Astrocyte of the spinal cord (primary cell): ENCODE measurements at regions not wholly inside any gene's neighbourhood (a gene's known extent, or its start where the extent isn't known, plus 50 kb on each side); places are given as distances from the start of the nearest gene placed in this dataset.

Experiments
- DNase-seq: peaks from one replicate; pipeline ENCODE4 v3.0.0; 2011; ENCODE audit warnings: low read depth, low spot score
- H3K4me3 ChIP-seq: 2 replicates; pipeline ENCODE4 v1.5.1; 2011; ENCODE audit warnings: low read depth, mild to moderate bottlenecking, low read length, moderate library complexity
- CTCF ChIP-seq: IDR thresholded peaks from 2 replicates; pipeline ENCODE4 v1.5.1; 2012; ENCODE audit warnings: low read depth, mild to moderate bottlenecking, low read length, inconsistent platforms
- in situ Hi-C: cut with HindIII; loops from 2 replicates; pipeline ENCODE4 v1.10.0; 2017; ENCODE audit warnings: low sequenced_read_pairs

- in situ Hi-C loops, result no loop called here
- TF ChIP-seq CTCF, result no peak
- DNase-seq, result no peak
- no peak overlapping the region for H3K4me3 ChIP-seq
Measured at GRCh38 chr3:14335774-14336748, 66.3 kb upstream of the SLC6A6 start.

GRCh38 chr3:14336749-14337598 lies 65.4 kb upstream of the SLC6A6 start:
- DNase-seq, result no peak
- no peak overlapping the region for H3K4me3 ChIP-seq
- in situ Hi-C loops, result no loop called here

GRCh38 chr3:14337828-14338227 lies 64.6 kb upstream of the SLC6A6 start:
- in situ Hi-C loops, result no loop called here
- TF ChIP-seq CTCF, result no peak
- no peak for DNase-seq
- no peak overlapping the region for H3K4me3 ChIP-seq

More at GRCh38 chr3:14336749-14337598, 65.4 kb upstream of the SLC6A6 start:
- no peak for TF ChIP-seq CTCF

- no peak overlapping the region for H3K4me3 ChIP-seq
- in situ Hi-C loops, result no loop called here
- DNase-seq, result no peak
- no peak for TF ChIP-seq CTCF
Measured at GRCh38 chr3:14338242-14338641, 64.2 kb upstream of the SLC6A6 start.

- TF ChIP-seq CTCF, result no peak
- no peak for DNase-seq
- in situ Hi-C loops, result no loop called here
- no peak overlapping the region for H3K4me3 ChIP-seq
Measured at GRCh38 chr3:14338898-14339458, 63.4 kb upstream of the SLC6A6 start.

- DNase-seq, result no peak
- in situ Hi-C loops, result no loop called here
- H3K4me3 ChIP-seq, result no peak overlapping the region
- TF ChIP-seq CTCF, result no peak
Measured at GRCh38 chr3:14340960-14341708, 61.3 kb upstream of the SLC6A6 start.
